Activated T-cell treated with anti-CD3 and anti-CD28 coated beads, Interleukin-2, amount 50 U/mL, for 1 hour (primary cell): ENCODE measurements at regions not wholly inside any gene's neighbourhood (a gene's known extent, or its start where the extent isn't known, plus 50 kb on each side); places are given as distances from the start of the nearest gene placed in this dataset.

Experiments used
- DNase-seq: peaks from one replicate; pipeline ENCODE4 v3.0.0-alpha.2; 2020

DNA sequence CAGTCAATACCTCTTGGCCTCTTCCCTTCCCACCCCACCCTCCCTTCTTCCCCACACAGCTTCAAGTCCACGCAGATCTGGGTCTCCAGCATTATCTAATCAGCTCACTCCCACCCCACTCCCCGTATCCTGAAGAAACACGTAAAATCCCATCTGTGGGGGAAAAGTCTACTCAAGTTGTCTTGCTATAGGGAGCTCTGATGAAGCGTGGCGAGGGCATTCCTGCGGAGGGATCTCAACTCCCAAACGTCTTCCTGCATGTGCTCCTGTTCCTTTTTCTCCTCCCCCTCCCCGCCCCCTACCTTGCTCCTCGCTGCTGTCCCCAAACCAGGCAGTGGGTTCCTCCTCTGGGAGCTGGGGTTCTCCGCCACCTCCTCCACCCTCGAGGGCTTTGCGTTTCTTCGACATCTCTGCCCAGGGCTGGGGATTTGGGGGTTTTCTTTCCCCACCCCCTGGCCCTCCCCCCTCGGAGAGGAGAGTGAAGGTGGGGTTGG, 181.8 kb downstream of the TBXT start:
- DNase-seq = no peak

DNA sequence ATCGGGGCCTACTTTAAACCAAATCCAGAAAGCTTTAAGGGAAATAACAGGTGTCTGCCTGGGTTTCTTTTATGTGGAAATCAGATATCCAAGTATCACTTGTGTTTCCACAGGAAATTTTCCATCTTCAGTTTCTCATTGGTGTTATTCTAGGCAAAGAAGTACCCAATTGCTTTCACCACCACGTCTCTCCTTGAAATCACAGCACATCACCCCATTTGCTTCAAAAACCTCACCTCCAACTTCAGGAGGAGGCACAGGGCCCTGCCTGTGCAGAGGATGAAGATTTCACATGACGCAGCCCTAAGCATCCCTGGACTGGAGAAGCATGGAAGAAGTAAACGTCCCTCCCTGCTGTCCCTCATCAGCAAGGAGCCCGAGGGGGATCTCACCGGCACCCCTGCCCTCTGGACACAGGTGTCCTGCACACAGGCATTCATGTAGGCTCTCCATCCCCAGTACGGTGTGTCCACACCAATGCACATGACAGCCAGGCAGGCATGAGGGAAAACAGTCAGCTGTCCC, 182.3 kb downstream of the TBXT start:
- DNase-seq = no peak

DNA sequence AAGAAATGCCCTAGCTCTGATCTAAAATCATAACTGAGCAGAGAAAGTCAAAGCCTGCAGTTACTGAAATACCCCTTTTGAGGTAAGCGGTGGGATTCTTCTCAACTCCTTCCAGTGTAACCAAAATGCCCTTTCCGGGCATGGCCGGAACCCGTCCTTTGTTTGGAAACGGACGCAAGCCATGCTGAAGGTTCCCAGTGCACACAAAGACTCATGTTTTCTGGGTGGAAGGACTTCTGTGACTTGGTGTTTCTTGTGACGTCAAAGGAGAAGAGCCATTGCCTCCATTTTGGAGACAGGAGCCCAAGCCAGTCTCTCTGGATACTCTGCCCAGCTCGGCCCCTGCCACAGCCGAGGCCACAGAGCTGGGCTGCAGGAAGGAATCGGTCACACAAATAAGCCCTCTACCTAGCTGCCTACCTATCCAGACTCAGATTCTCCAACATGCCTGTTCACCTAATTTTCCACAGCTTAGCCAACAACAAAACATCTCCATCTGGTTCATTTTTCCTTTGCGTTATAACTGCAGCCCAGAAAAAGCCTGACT, 182.8 kb downstream of the TBXT start:
- DNase-seq = no peak

DNA sequence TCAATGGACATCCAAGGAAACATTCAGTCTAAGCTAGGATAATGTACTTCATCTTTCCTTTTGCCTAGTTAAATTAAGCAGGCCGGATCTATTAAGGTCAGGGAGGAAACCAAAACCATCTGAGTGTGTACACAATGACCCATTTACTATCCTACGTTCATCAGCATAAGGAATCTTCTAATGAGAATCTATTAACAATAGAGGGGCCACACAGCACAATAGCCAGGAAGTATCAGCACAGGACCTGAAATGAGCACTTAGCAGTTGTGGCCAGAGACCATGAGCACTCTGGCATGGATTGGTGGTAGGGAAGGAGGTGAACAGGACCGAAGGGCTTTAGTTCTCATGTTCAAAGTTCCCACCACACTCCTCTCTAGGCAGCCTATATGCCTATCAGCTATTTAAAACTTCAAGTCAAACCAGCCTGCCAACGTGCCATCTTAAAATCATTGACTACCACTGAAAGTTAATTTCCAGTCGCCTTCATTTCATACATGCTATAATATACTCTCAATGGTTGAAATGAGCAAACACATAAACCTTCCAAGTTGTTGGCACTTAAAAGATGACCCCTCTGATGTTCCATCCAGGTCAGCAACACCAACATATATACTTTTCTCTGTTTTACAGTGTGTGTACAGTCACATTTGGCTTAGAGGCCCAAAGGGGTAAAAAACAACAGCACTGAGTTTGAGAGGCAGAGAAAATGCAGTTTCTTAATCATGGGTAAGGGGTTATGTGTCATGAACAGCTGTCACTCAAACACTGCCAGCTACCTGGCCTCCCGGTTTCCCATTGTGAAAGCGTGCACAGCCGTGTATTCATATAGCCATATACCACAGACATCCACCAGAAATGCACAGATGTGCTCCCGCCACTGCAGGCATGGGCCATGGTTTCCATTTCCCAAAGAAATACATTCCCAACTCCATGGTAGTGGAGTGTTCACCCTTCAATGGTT, 184.3 kb downstream of the TBXT start:
- DNase-seq = no peak

DNA sequence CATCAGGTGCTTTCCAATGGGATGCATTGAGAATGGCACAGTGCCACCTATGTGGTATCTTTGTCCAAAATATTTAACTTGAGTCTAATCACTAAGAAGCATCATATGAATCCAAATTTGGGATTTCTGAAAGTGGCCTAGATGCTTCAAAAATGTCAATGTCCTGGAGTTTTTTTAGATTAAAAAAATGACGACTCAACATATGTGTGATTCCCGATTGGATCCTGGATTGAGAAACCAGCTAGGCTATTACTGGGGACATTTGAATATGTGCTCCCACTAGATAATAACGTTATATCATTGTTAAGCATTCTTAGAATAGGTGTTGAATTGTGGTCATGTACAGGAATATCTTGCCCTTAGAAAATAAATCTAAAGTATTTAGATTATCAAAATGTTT, 189.2 kb downstream of the TBXT start:
- DNase-seq = no peak

DNA sequence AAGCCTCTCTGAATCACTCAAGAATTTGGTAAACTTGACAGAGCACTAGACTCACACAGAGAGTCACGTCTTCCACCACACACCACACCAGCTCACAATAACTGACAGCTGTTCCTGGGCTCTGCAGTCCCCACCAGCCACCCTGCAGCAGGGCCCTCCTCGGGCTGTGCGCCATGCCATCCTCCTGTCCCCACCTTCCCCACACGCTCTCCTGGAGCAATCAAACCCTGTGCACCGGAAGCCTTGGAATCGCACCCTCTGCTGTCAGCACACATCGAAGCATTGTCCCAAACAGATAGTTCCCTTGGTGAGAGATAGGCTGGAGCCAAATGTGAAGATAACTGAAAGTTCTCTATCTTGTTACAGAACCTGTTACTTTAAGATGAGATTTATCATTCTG, 191.0 kb downstream of the TBXT start:
- DNase-seq = no peak

DNA sequence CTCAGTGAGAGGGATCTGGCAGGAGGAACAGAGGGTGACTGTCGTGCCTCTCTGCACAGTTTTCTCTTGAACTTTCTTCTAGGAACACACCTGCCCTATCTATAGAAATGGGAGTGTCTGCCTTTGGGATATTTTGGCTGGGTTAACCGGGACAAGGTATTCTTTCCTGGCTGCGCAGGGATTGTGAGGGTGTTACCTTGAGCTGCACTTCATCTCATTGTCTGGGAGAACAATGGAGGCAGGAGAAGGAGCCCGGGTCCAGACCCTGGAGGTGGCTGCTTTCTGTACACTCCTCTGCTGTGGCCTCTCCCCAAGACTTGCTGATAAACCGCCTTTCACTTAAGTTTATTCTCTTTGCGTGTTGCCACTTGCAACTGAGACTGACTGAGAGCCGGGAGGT, 192.8 kb downstream of the TBXT start:
- no peak for DNase-seq

DNA sequence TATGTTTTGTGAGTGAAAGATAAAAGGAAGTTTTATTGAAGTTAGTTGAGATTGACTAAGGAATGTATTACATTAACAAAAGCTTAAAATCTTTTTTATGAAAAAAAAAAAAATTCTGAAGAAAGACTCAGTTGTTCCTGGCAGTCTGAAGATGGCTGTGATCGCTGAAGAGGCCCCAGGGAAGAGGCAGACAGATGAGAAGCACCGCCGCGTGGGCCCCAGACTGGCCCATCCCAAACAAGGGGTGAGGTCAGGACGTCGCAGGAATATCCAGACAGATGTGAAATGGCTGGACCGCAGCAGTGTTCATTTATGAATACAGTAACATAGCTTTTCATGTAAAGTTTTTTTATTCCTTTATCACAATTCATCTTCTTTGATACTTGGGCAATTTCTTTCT, 194.2 kb downstream of the TBXT start:
- no peak for DNase-seq

DNA sequence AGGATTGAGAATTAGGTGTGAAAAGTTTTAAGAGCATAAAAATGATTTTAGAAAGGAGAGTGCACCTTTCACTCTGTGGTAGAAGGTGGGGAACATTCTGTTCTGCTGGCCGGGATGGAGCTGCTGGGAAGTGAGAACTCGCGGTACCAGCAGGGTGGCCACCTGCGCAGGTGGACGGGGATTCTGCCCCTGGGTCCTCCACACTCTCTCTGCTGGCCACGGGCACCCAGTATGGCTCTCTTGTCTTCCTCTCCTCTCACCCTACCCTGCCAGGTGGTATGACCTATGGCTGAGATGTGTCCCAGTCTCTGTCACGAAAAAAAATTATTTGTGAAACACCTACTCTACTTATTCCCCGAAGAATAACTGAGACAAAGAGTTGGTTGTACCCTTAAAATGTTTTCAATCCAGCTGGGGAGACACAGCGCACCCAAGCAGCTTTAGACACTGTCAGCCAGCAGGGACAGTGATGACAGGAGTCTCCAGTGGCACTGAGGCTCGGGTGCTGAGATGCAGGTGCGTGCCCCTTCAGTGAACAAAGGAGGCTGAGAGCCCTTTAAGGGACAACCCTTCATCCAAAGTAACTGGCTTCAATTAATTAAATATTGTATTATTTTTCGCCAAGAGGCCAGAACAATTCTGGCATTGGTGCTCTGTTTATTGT, 195.4 kb downstream of the TBXT start:
- no peak for DNase-seq

DNA sequence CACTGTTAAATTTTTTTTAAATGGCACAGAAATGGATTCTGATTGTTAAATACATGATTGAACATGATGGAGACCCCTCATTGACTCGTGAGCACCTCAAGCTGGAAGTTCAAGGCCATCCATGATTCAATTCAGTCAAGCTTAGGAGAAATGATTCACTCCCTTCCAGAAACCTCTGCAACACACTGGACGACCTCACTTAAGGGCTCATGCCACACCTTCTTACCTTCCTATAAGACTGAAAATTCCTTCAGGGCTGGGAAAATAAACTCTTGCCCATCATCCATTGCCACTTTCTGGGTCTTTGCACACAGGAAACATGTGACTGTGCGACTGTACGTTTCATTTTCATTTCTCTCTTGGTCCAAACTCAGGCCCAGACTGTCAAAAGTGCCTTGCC, 196.4 kb downstream of the TBXT start:
- no peak for DNase-seq

DNA sequence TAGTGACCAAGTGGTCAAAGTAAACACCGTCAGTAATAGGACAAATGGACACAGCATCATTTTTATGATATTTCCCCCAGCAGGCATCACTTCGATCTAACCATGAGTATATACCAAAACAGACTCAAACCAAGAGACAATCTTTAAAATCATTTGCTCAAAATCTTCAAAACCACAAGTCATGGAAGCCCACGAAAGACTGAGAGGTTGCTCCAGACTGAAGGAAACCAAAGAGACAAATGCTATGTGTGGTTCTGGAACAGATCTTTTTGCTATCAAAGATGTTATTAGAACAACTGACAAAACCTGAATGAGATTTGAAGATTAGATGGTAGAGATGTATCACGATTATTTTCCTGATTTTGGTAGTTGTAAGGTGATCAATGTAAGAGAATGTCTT, 197.7 kb downstream of the TBXT start:
- no peak for DNase-seq

DNA sequence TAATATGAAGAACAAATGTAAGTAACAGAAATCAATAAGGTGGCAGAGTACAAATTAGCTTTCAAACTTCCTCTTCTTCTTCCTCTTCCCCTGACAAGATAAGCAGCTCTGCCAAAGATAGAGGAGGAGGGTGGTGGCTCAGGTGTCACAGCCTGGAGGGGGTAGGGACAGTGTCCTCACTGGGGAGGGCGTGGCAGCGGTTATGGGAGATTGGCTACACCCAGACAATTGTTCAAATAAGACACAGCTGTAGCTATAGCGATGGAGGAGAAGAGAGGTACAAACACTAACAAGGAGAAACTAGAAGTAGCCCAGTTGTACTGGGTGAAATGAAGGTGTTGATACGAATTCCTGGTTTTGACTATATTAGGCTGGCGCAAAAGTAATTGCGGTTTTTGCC, 198.5 kb downstream of the TBXT start:
- DNase-seq = no peak

DNA sequence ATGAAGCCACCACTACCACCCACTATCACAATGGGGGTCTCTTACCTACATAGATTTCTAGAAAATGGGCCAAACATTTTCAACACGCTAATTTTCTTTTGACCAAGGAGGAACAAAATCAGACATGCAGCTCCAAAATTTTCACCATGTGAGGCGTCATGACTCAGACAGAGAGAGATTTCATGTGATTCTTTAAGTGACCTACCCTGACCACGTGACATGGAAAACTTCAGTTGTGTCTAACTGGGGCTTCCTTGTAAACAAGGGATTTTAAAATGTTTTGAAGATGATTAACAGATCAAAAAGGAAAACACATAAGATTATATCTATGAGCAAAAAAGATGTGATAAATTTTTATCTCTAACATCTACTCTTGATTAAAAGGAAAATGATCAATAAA, 199.2 kb downstream of the TBXT start:
- no peak for DNase-seq

DNA sequence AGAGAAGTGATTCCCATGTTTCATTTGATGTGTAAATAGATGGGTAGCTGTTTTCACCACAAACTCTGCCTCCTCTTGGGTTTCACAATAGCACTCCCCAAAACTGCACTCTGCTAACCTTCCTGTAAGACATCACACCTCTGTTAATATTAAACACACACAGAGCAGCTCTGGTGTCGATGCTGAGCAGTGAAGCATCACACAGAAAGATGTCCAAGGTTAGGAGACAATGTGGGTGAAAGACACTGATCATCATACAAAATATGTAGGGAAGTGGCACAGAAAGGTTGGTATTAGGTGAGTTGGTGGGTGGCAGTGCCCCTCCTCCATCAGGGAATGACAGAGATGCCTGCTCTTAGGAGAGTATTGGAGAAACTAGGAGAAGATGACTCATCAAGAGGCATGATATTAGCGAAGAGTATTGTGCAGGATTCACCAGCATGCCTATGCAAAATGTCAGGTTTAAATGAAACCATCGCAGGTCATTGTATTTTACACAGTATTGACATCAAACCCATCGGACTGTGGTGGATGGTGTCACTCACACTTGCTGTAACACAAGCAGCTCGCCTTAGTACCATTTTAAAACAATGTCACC, 199.7 kb downstream of the TBXT start:
- DNase-seq = no peak

DNA sequence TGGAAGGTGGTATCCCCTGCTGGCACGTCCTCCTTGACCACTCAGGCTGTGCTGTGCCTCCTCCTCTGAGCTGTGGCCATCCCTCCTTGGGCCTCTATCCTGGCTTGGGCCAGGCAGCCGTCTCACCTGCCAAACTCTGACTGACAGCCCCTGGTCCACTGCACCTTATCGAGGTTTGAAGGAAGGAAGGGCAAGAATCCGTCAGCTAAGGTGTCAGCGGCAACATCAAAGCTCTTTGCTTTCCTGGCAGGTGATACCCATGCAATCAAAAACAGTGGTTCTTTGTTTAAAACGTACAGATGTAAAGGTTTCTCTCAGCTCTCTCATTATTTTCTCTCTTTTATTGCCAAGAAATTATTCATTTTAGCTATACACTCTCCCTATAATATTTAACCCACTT, 203.9 kb downstream of the TBXT start:
- DNase-seq = no peak

DNA sequence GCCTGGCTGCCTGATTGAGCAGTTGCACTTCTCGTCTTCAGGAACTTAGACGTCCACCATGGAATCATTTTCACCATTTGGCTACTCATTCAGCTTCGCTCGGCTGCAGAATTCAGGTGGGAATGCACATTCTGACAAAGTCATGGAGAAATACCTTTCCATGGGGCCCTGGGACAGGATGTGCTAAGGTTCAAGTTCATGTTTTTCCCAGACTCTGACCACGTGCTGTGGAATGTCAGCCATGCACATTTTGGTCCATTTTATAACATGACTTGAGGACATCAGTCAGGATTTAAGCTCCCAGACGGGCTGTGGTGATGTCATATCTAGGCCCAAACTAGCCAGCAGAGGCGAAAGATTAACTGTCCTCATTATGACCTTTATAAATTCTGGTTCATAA, 205.3 kb downstream of the TBXT start:
- no peak for DNase-seq

DNA sequence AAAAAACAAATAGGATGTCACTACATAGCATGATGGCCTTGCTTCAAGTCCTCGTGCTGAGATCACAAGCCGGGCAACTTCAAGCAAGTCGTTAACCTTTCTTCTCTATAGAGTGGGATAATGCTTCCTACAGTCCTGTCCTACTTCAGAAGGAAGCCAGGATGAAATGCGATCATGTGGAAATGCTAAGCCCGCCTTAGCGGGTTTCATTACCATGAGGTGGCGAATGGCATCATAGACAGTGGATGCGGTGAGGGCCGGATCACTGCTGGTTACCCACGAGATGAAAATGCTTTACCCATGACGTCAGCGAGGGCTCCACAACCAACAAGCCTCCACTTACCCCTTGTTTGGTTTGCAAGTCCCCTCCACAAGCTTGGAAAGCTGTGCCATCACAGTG, 206.4 kb downstream of the TBXT start:
- DNase-seq = no peak

DNA sequence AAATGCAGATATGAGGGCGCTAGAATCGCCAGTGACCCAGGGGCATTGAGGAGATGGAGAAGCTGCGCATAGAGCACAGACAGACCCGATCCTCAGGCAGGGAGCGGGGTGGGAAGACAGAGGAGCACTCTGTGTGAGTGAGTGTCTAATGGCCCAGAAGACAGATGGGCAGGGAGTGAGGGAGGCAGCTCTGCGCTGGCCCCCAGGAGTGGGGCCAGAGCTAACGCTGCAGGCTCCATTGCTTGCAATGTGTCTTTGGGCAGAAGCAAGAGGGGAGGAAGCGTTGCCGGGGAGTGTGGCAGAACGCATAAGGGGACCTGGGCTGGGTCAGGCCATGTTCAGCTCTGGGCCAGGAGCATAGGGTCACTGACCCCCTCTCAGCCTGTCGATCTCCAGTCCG, 207.0 kb downstream of the TBXT start:
- no peak for DNase-seq

DNA sequence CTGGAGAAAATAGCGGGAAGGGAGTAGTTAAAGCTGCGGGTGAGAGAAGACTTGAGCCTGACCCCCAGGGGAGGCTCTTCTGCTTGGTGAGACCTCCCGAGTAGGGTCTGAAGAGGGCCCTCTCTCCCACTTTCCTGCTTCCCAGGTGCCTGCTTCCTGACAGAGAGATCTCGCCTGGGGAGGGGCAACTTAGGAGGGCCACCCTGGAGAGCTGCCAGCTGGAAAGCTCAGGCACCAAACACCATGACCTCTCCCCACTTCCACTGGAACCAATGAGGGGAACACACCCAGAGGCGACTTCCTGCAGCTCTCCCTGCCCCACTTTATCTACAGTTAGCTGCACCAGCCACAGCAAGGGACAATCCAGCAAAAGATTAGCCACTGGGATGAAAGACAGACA, 208.0 kb downstream of the TBXT start:
- DNase-seq = no peak

DNA sequence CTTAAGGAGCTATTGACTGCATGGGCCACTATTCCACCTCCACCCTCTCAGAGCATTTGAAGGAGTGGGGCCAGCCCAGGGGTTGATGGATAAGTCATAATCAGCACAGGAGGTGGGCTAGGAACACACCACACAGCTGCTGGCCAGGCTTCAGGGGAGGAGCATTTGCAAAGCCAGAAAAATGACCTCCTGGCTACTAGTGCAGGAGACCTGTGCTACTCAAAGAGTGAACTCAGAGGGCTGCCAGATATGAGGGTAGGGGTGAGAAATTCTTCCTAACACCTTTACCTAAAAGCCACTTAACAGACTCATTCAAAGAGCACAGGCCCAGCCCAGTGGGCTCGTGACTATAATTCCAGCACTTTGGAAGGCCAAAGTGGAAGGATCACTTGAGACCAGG, 210.8 kb downstream of the TBXT start:
- DNase-seq = no peak

DNA sequence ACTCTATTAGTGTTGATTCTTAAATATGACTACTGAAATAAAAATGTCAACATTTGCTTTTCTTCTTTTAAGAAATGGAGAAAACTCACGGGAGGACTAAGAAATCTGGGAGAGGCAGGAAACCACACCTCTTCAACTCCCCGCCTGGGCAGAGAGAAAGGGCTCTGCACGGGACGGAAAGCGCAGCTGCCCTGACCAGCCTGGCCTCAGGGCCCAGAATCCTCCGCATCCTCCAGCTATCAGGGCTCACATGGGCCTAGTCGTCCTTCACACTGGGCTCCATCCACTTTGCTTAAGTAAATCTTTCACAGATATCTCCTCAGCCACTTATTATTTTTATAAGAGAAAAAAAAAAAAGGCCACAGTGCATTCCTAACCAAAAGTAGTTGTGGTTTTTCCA, 215.1 kb downstream of the TBXT start:
- no peak for DNase-seq

DNA sequence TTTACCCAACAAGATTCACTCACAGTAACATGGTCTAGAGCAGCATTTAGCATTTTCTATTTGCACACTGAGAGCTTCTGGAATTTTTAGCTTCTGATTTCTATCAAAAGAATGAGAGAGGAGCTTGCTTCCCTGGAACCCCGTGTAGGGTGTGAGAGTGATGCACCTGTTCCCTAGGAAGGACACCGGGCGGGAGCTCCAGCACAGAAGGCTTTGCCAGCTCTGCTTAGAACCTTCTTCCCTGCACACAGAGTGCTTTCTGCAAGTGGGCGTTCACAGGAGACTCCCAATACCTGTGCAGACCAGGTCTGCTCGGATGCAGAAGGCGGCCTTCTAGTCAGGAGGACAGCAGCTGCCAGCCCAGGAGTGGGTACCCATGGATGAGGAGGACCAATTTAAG, 217.3 kb downstream of the TBXT start:
- no peak for DNase-seq

DNA sequence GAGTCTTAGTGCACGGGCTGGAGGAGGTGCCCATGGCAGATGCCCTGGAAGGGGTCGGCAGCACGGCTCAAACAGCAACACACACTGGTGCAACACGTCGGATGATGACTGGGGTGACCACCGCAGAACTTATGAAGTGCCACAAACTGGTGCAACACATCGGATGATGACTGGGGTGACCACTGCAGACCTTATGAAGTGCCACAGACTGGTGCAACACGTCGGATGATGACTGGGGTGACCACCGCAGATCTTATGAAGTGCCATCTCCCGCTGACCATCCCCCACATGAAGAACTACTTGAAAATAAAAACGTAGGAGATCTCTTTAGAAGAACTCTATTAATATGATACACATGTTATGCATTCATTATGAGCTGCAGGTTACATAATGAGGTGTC, 218.3 kb downstream of the TBXT start:
- DNase-seq = no peak
